Trophoblast cell (in vitro differentiated cells and primary cell): ENCODE measurements at regions not wholly inside any gene's neighbourhood (a gene's known extent, or its start where the extent isn't known, plus 50 kb on each side); places are given as distances from the start of the nearest gene placed in this dataset.

ENCODE experiments used
- DNase-seq, 2 donors: peaks; one replicate each; pipeline ENCODE4 v3.0.0-alpha.2; 2016
- H2AFZ ChIP-seq: 2 replicates; pipeline ENCODE4 v1.6.1; 2013; ENCODE audit warnings: low read length, moderate library complexity, mild to moderate bottlenecking; ENCODE audit not compliant: insufficient read depth, poor library complexity
- H2AK5ac ChIP-seq: 2 replicates; pipeline ENCODE4 v1.6.1; 2013; ENCODE audit warnings: mild to moderate bottlenecking, low read length
- H2BK120ac ChIP-seq: 2 replicates; pipeline ENCODE4 v1.6.1; 2013; ENCODE audit warnings: low read length, mild to moderate bottlenecking, moderate library complexity; ENCODE audit not compliant: insufficient read depth, poor library complexity
- H2BK12ac ChIP-seq: 2 replicates; pipeline ENCODE4 v1.6.1; 2013; ENCODE audit warnings: mild to moderate bottlenecking, low read length, moderate library complexity
- H2BK5ac ChIP-seq: 2 replicates; pipeline ENCODE4 v1.6.1; 2013; ENCODE audit warnings: low read length, low read depth, moderate library complexity, mild to moderate bottlenecking; ENCODE audit not compliant: poor library complexity
- H3K14ac ChIP-seq: 2 replicates; pipeline ENCODE4 v1.6.1; 2013; ENCODE audit warnings: mild to moderate bottlenecking, low read length
- H3K18ac ChIP-seq: 2 replicates; pipeline ENCODE4 v1.6.1; 2013; ENCODE audit warnings: mild to moderate bottlenecking, low read length
- H3K23ac ChIP-seq: 2 replicates; pipeline ENCODE4 v1.6.1; 2013; ENCODE audit warnings: low read length
- H3K27ac ChIP-seq: 2 replicates; pipeline ENCODE4 v1.5.1; 2013; ENCODE audit warnings: low read depth, mild to moderate bottlenecking, inconsistent platforms, low read length, moderate library complexity
- H3K27me3 ChIP-seq: 2 replicates; pipeline ENCODE4 v1.6.1; 2013; ENCODE audit warnings: inconsistent platforms, mild to moderate bottlenecking, low read length, moderate library complexity; ENCODE audit not compliant: insufficient read depth
- H3K36me3 ChIP-seq, 2 experiments: 1 replicate in 1 of 2; 2 replicates in 1 of 2; pipeline ENCODE4 v1.6.1; 2013; ENCODE audit warnings: low read length in 2 of 2, mild to moderate bottlenecking in 2 of 2, moderate library complexity in 1 of 2; ENCODE audit not compliant: insufficient read depth in 2 of 2, control insufficient read depth in 1 of 2
- H3K4ac ChIP-seq: 2 replicates; pipeline ENCODE4 v1.6.1; 2013; ENCODE audit warnings: low read depth, mild to moderate bottlenecking, low read length, moderate library complexity
- H3K4me1 ChIP-seq, 2 experiments: 1 replicate in 1 of 2; 2 replicates in 1 of 2; pipeline ENCODE4 v1.6.1; 2013; ENCODE audit warnings: low read length in 2 of 2, mild to moderate bottlenecking in 2 of 2, moderate library complexity in 1 of 2; ENCODE audit not compliant: insufficient read depth in 2 of 2, control insufficient read depth in 1 of 2
- H3K4me2 ChIP-seq: 2 replicates; pipeline ENCODE4 v1.6.1; 2013; ENCODE audit warnings: inconsistent platforms, mild to moderate bottlenecking, low read length, moderate library complexity
- H3K4me3 ChIP-seq: 2 replicates; pipeline ENCODE4 v1.5.1; 2013; ENCODE audit warnings: mild to moderate bottlenecking, low read depth, low read length, inconsistent platforms
- H3K79me1 ChIP-seq: one replicate; pipeline ENCODE4 v1.6.1; 2013; ENCODE audit warnings: low read length
- H3K79me2 ChIP-seq: 2 replicates; pipeline ENCODE4 v1.6.1; 2013; ENCODE audit warnings: low read length, mild to moderate bottlenecking; ENCODE audit not compliant: control insufficient read depth, insufficient read depth, poor library complexity
- H3K9ac ChIP-seq: 2 replicates; pipeline ENCODE4 v1.6.1; 2013; ENCODE audit warnings: mild to moderate bottlenecking, low read length
- H3K9me3 ChIP-seq: 2 replicates; pipeline ENCODE4 v1.6.1; 2013; ENCODE audit warnings: low read depth, mild to moderate bottlenecking, control low read depth, inconsistent platforms, low read length; ENCODE audit not compliant: insufficient read depth
- H4K12ac ChIP-seq: 2 replicates; pipeline ENCODE4 v1.6.1; 2013; ENCODE audit warnings: low read depth, mild to moderate bottlenecking, low read length, moderate library complexity
- H4K8ac ChIP-seq: 2 replicates; pipeline ENCODE4 v1.6.1; 2013; ENCODE audit warnings: low read depth, mild to moderate bottlenecking, low read length, moderate library complexity
- H4K91ac ChIP-seq: one replicate; pipeline ENCODE4 v1.6.1; 2013; ENCODE audit warnings: low read depth, mild to moderate bottlenecking, low read length, moderate library complexity
- WGBS: extraction: QIAGEN DNeasy Blood & Tissue Kit; methylation state at CpG from one replicate; pipeline ENCODE4 v1.1.7; 2013; ENCODE audit warnings: missing lambda C conversion rate; ENCODE audit not compliant: insufficient read length, insufficient coverage; ENCODE audit errors: extremely low coverage; 5-methylcytosine and 5-hydroxymethylcytosine counted together

DNA sequence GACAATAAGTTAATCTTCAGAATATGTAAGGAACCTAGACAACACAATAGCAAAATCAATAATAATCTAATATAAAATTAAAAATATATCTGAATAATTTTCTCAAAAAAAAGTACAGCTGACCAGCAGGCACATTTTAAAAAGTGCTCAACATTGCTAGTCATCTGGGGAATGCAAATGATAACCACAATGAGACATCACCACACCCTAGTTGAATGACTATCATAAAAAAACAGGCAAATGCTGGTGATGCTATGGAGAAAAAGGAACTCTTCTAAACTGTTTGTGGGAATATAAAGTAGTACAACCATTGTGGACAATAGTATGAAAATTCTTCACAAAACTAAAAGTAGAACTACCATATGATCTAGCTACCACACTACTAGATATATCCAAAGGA, 956.9 kb upstream of the NDST4 start:
- no peaks in the 10 kb centered on the region for H3K27me3 ChIP-seq
- H3K9me3 ChIP-seq: no peaks in the 10 kb centered on the region
- H3K4me1 ChIP-seq: no peaks in the 10 kb centered on the region
- no peaks in the 10 kb centered on the region for H3K79me1 ChIP-seq
- no peak overlapping the region for H3K18ac ChIP-seq
- no peak for DNase-seq
- H3K4me3 ChIP-seq: no peak overlapping the region
- no peak overlapping the region for H2BK120ac ChIP-seq
- no peak overlapping the region for H3K23ac ChIP-seq
- no peak overlapping the region for H3K14ac ChIP-seq
- no peak overlapping the region for H3K9ac ChIP-seq
- H2BK5ac ChIP-seq: no peak overlapping the region
- no peak overlapping the region for H2AFZ ChIP-seq
- no peak overlapping the region for H3K27ac ChIP-seq
- H3K36me3 ChIP-seq: no peaks in the 10 kb centered on the region
- no peak overlapping the region for H2AK5ac ChIP-seq
- no peak overlapping the region for H2BK12ac ChIP-seq
- no peak overlapping the region for H4K91ac ChIP-seq
- no peaks in the 10 kb centered on the region for H3K79me2 ChIP-seq
- no peak overlapping the region for H3K4me2 ChIP-seq
- no peak overlapping the region for H4K8ac ChIP-seq
- no peak overlapping the region for H4K12ac ChIP-seq
- H3K4ac ChIP-seq: no peak overlapping the region

DNA sequence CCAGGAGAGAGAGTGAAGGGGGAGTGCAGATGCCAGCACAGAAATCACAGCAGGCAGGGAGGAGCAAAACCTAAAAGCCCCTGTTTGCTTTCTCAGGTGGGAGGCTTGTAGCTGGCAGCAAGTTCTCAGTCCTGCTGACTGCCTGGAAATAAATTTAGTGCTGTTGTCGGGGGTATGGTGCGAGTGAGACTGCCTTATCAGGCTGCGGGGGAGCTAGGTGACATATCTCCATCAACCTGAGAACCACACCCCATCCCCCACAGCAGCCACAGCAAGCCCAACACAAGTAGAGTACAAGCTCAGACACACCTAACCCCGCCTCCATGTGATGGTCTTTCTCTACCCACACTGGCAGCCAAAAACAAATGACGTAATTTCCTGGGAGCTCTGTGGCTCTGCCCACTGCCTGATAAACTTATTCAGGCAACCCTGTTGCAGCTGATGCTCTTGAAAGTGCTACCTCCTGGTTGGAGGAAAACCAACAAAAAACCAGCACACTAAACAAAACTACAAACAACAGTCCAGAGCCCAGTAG, 953.4 kb upstream of the NDST4 start:
- H4K12ac ChIP-seq: no peak overlapping the region
- no peak overlapping the region for H2AFZ ChIP-seq
- no peak overlapping the region for H2BK120ac ChIP-seq
- no CpG with 5 or more reads among the region's 5 CpGs for WGBS
- no peaks in the 10 kb centered on the region for H3K4me1 ChIP-seq
- no peak overlapping the region for H4K8ac ChIP-seq
- no peak overlapping the region for H3K27ac ChIP-seq
- H3K79me2 ChIP-seq: no peaks in the 10 kb centered on the region
- no peak overlapping the region for H3K23ac ChIP-seq
- H3K14ac ChIP-seq: no peak overlapping the region
- H3K27me3 ChIP-seq: no peaks in the 10 kb centered on the region
- H3K79me1 ChIP-seq: no peaks in the 10 kb centered on the region
- no peak overlapping the region for H2BK12ac ChIP-seq
- no peak overlapping the region for H4K91ac ChIP-seq
- H2AK5ac ChIP-seq: no peak overlapping the region
- H3K4me3 ChIP-seq: no peak overlapping the region
- DNase-seq: no peak
- no peak overlapping the region for H3K4ac ChIP-seq
- no peak overlapping the region for H3K9ac ChIP-seq
- no peaks in the 10 kb centered on the region for H3K9me3 ChIP-seq
- H3K4me2 ChIP-seq: no peak overlapping the region
- H3K18ac ChIP-seq: no peak overlapping the region
- H3K36me3 ChIP-seq: no peaks in the 10 kb centered on the region
- H2BK5ac ChIP-seq: no peak overlapping the region

DNA sequence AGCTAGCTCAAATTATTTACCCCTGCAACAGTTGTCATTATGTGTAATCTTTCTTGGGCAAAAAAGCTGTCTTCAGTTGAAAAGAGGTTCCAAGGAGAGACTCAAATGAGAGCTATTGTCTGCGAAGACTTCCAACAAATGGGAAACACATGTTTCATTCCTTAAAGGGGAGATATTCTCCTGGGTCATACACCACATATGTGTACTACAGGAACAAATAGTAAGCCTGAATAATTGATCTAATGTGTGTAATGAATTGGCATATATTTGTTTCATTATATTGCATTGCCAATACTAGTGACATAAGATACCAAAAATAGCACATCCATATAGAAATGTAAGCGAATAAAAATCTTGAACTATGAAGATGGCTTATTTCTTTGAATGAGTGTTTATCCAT, 950.9 kb upstream of the NDST4 start:
- Histone ChIP-seq H4K91ac (no peak overlapping the region), H4K8ac (no peak overlapping the region), H3K4ac (no peak overlapping the region), H3K27ac (no peak overlapping the region), H3K9me3 (no peaks in the 10 kb centered on the region), H3K4me1 (no peaks in the 10 kb centered on the region), H3K4me2 (no peak overlapping the region), H4K12ac (no peak overlapping the region), H3K79me2 (no peaks in the 10 kb centered on the region), H2AFZ (no peak overlapping the region), H2AK5ac (no peak overlapping the region), H3K36me3 (no peaks in the 10 kb centered on the region), H2BK12ac (no peak overlapping the region), H2BK5ac (no peak overlapping the region), H2BK120ac (no peak overlapping the region), H3K79me1 (no peaks in the 10 kb centered on the region), H3K9ac (no peak overlapping the region), H3K14ac (no peak overlapping the region), H3K23ac (no peak overlapping the region), H3K27me3 (no peaks in the 10 kb centered on the region), H3K4me3 (no peak overlapping the region), H3K18ac (no peak overlapping the region)
- DNase-seq: no peak
- no CpG with 5 or more reads among the region's 2 CpGs for WGBS

DNA sequence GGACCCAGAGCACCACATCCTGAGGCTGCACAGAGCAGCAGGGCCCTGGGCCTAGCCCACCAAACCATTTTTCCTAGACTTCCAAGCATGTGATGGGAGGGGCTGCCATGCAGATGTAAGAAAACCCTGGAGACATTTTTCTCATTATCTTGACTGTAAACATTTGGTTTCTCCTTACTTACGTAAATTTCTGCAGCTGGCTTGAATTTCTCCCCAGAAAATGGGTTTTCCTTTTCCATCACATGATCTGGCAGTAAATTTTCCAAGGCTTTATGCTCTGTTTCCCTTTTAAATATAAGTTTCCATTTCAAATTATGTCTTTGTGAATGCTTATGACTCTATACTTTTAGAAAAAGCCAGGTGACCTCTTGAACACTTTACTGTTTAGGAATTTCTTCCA, 945.9 kb upstream of the NDST4 start:
- no peaks in the 10 kb centered on the region for H3K36me3 ChIP-seq
- H3K27ac ChIP-seq: no peak overlapping the region
- no peak overlapping the region for H3K4me3 ChIP-seq
- no peaks in the 10 kb centered on the region for H3K27me3 ChIP-seq
- no peak overlapping the region for H3K4me2 ChIP-seq
- no peak overlapping the region for H4K8ac ChIP-seq
- H3K18ac ChIP-seq: no peak overlapping the region
- no peak overlapping the region for H4K12ac ChIP-seq
- H3K4me1 ChIP-seq: no peaks in the 10 kb centered on the region
- no peak overlapping the region for H2BK12ac ChIP-seq
- no peak overlapping the region for H2BK5ac ChIP-seq
- H3K79me2 ChIP-seq: no peaks in the 10 kb centered on the region
- H3K14ac ChIP-seq: no peak overlapping the region
- H2BK120ac ChIP-seq: no peak overlapping the region
- DNase-seq: no peak
- WGBS: no CpG with 5 or more reads among the region's 1 CpG
- H3K9me3 ChIP-seq: no peaks in the 10 kb centered on the region
- no peak overlapping the region for H2AFZ ChIP-seq
- no peaks in the 10 kb centered on the region for H3K79me1 ChIP-seq
- H3K23ac ChIP-seq: no peak overlapping the region
- H2AK5ac ChIP-seq: no peak overlapping the region
- H3K4ac ChIP-seq: no peak overlapping the region
- H3K9ac ChIP-seq: no peak overlapping the region
- no peak overlapping the region for H4K91ac ChIP-seq
